Esophagus (tissue), 2 donors: ENCODE measurements at regions not wholly inside any gene's neighbourhood (a gene's known extent, or its start where the extent isn't known, plus 50 kb on each side); places are given as distances from the start of the nearest gene placed in this dataset.

Experiments used
- H3K27ac ChIP-seq, 2 donors: one replicate each; pipeline ENCODE4 v1.5.1; 2013; ENCODE audit warnings: low read depth in 2 of 2, mild to moderate bottlenecking in 2 of 2, inconsistent platforms in 1 of 2, low read length in 1 of 2, moderate library complexity in 1 of 2
- H3K27me3 ChIP-seq, 2 donors: one replicate each; pipeline ENCODE4 v1.6.1; 2013; ENCODE audit warnings: low read length in 2 of 2, control low read depth in 1 of 2, mild to moderate bottlenecking in 1 of 2; ENCODE audit not compliant: insufficient read depth in 2 of 2, control insufficient read depth in 1 of 2
- H3K36me3 ChIP-seq, 2 donors: one replicate each; pipeline ENCODE4 v1.6.1; 2013; ENCODE audit warnings: low read length in 1 of 2; ENCODE audit not compliant: control insufficient read depth in 2 of 2, insufficient read depth in 2 of 2
- H3K4me1 ChIP-seq, 2 donors: one replicate each; pipeline ENCODE4 v1.6.1; 2013; ENCODE audit warnings: low read length in 1 of 2; ENCODE audit not compliant: control insufficient read depth in 2 of 2, insufficient read depth in 2 of 2
- H3K4me3 ChIP-seq, 2 donors: one replicate each; pipeline ENCODE4 v1.5.1; 2013; ENCODE audit warnings: low read length in 2 of 2, mild to moderate bottlenecking in 2 of 2, low read depth in 1 of 2, moderate library complexity in 1 of 2
- H3K9me3 ChIP-seq, 2 donors: one replicate each; pipeline ENCODE4 v1.6.1; 2013; ENCODE audit warnings: mild to moderate bottlenecking in 2 of 2, low read depth in 1 of 2, low read length in 1 of 2, moderate library complexity in 1 of 2; ENCODE audit not compliant: control insufficient read depth in 2 of 2, insufficient read depth in 1 of 2
- WGBS, 2 donors: extraction: QIAGEN DNeasy Blood & Tissue Kit; methylation state at CpG; one replicate each; pipeline ENCODE4 v1.1.7; 2013; 5-methylcytosine and 5-hydroxymethylcytosine counted together
- donor health status: healthy with polysubstance abuse.
- donor health status: Bipolar disorder and iron deficiency.

DNA sequence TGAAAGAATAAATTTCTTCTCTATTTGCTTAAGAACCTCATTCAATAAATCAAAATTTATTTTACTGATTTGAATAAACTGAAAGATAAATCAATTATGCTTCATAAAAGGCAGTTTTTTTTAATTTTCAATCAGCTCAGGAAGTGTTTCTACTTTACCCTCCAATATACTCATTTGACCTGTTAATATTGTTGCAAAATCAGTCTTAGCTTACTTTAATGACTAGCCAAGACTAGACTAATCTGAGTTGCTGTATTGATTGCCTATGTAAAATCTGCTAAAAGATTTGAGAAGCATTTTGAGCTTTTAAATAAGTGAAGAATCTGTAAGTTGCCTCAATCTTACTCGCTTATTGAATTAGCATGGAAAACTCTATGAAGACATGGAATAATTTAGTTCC is 179.1 kb upstream of the LYPLAL1 start:
- H3K9me3 ChIP-seq = peaks cover 0 to 2% of the 10 kb centered on the region in 2 donors
- no peak overlapping the region for H3K4me3 ChIP-seq
- no peaks in the 10 kb centered on the region for H3K4me1 ChIP-seq
- H3K27ac ChIP-seq = no peak overlapping the region
- H3K36me3 ChIP-seq = no peaks in the 10 kb centered on the region
- no peaks in the 10 kb centered on the region for H3K27me3 ChIP-seq
- WGBS, 2 donors = 93% methylated on average over 1 of the region's 1 CpG

DNA sequence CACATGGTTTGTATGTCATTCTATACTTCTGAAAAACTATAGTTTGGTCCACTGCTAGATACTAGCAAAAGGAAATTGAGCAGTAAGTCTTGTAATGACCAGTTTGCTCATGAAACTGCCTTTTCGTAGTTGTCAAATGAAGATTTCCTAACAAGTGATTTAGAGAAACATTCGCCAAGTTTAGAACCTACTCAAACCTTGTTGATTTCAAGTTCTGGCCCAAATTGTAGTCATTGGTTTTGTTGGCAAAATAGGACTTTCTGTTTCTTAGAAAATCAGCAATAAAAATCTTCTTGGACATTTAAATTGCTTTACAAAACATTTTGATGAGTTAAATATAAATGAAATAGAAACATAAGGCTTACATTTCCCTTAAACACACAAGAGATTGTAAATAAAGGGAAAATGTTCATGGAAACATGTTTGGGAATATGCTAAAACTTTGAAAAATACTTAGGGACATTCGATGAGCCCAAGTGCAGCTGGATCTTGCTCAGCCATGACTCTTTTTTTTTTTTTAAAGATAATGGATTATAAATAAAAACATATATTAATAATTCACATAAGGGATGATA is 178.5 kb upstream of the LYPLAL1 start:
- Histone ChIP-seq H3K4me1 (no peaks in the 10 kb centered on the region), H3K4me3 (no peak overlapping the region), H3K36me3 (no peaks in the 10 kb centered on the region), H3K27me3 (no peaks in the 10 kb centered on the region), H3K9me3 (no peaks in the 10 kb centered on the region), H3K27ac (no peak overlapping the region)
- 81 to 85% methylated on average over 3 of the region's 3 CpGs for WGBS, 2 donors

GRCh38 chr1:218996362-218996761 is 177.3 kb upstream of the LYPLAL1 start:
- H3K9me3 ChIP-seq = no peaks in the 10 kb centered on the region
- H3K27ac ChIP-seq = no peak overlapping the region
- no peak overlapping the region for H3K4me3 ChIP-seq
- no peaks in the 10 kb centered on the region for H3K36me3 ChIP-seq
- no peaks in the 10 kb centered on the region for H3K27me3 ChIP-seq
- H3K4me1 ChIP-seq = no peaks in the 10 kb centered on the region

GRCh38 chr1:219000005-219000404 is 173.7 kb upstream of the LYPLAL1 start:
- H3K4me3 ChIP-seq = no peak overlapping the region
- no peak overlapping the region for H3K27ac ChIP-seq
- H3K4me1 ChIP-seq = no peaks in the 10 kb centered on the region
- WGBS, 2 donors = 62 to 88% methylated on average over 1 of the region's 1 CpG
- no peaks in the 10 kb centered on the region for H3K36me3 ChIP-seq
- no peaks in the 10 kb centered on the region for H3K27me3 ChIP-seq
- no peaks in the 10 kb centered on the region for H3K9me3 ChIP-seq

DNA sequence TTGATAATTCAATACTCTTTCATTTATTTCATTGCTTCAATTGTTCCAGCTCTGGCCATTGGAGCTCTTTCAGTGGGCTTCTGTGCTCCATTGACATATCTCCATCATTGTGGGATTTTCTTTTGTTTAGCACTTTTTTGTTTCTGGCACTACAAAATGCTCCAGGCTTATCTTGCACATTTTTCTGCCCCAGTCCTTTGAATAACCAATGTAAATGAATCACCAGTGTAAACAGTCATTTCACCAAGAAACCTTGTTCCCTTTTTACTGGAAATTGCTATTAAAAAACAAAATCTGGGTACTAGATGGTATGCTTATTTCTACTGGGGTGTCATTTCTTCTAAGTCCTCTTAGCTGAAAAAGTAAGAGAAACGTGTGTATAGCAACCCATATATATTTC is 173.0 kb upstream of the LYPLAL1 start:
- Histone ChIP-seq H3K4me3 (no peak overlapping the region), H3K36me3 (no peaks in the 10 kb centered on the region), H3K4me1 (no peaks in the 10 kb centered on the region), H3K9me3 (no peaks in the 10 kb centered on the region), H3K27ac (no peak overlapping the region), H3K27me3 (no peaks in the 10 kb centered on the region)
- 51 to 81% methylated on average over 1 of the region's 1 CpG for WGBS, 2 donors

DNA sequence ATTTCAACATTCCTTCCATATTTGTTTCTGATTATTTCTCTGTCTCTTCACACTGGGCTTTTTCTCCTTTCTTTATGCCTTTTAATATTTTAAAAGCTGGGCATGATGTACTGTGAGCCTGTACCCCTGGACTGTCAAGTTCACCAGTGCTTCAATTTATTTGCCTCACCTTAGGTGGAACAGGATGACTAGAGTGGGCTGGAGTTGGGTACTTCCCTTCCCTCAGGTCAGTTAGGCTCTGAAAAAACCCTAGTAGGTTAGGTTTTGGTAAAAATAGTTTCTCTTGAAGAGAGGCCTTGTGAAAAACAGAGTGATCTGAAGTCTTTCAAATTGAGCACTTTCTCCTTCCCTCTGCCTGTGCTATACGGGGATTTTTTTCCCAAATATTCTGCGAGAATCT is 163.0 kb upstream of the LYPLAL1 start:
- no peaks in the 10 kb centered on the region for H3K36me3 ChIP-seq
- no peaks in the 10 kb centered on the region for H3K27me3 ChIP-seq
- H3K9me3 ChIP-seq = no peaks in the 10 kb centered on the region
- H3K27ac ChIP-seq = no peak overlapping the region
- no peaks in the 10 kb centered on the region for H3K4me1 ChIP-seq
- WGBS, 2 donors = 84 to 90% methylated on average over 2 of the region's 2 CpGs
- no peak overlapping the region for H3K4me3 ChIP-seq

GRCh38 chr1:219020386-219020785 is 153.3 kb upstream of the LYPLAL1 start:
- Histone ChIP-seq H3K4me1 (no peaks in the 10 kb centered on the region), H3K4me3 (no peak overlapping the region), H3K27me3 (no peaks in the 10 kb centered on the region), H3K27ac (no peak overlapping the region), H3K36me3 (no peaks in the 10 kb centered on the region), H3K9me3 (peaks cover 0 to 4% of the 10 kb centered on the region in 2 donors)
- WGBS, 2 donors = 84 to 87% methylated on average over 2 of the region's 2 CpGs

GRCh38 chr1:219020846-219021245 is 152.8 kb upstream of the LYPLAL1 start:
- H3K27ac ChIP-seq = no peak overlapping the region
- no peaks in the 10 kb centered on the region for H3K4me1 ChIP-seq
- peaks cover 0 to 4% of the 10 kb centered on the region in 2 donors for H3K9me3 ChIP-seq
- H3K36me3 ChIP-seq = no peaks in the 10 kb centered on the region
- H3K4me3 ChIP-seq = no peak overlapping the region
- H3K27me3 ChIP-seq = no peaks in the 10 kb centered on the region

- H3K36me3 ChIP-seq = no peaks in the 10 kb centered on the region
- H3K4me3 ChIP-seq = no peak overlapping the region
- peaks cover 0 to 2% of the 10 kb centered on the region in 2 donors for H3K9me3 ChIP-seq
- no peak overlapping the region for H3K27ac ChIP-seq
- 78 to 85% methylated on average over 4 of the region's 4 CpGs for WGBS, 2 donors
- no peaks in the 10 kb centered on the region for H3K4me1 ChIP-seq
- no peaks in the 10 kb centered on the region for H3K27me3 ChIP-seq
Measured at GRCh38 chr1:219027146-219027673, 146.5 kb upstream of the LYPLAL1 start.

- Histone ChIP-seq H3K9me3 (no peaks in the 10 kb centered on the region), H3K27ac (no peak overlapping the region), H3K36me3 (no peaks in the 10 kb centered on the region), H3K27me3 (no peaks in the 10 kb centered on the region), H3K4me1 (no peaks in the 10 kb centered on the region), H3K4me3 (no peak overlapping the region)
Measured at GRCh38 chr1:219031809-219032208, 141.9 kb upstream of the LYPLAL1 start.
